ENCODE measurements at regions not wholly inside any gene's neighbourhood (a gene's known extent, or its start where the extent isn't known, plus 50 kb on each side); places are given as distances from the start of the nearest gene placed in this dataset.

- Mint-ChIP-seq H3K27ac (peak overlapping the region; percentile 99), H3K9me3 (ENCODE audit: insufficient read depth) (no peaks in the 10 kb centered on the region), H3K27me3 (no peaks in the 10 kb centered on the region), H3K4me3 (peak overlapping the region; percentile 95), H3K4me1 (peaks cover 38% of the 10 kb centered on the region)
- DNase-seq (peak; percentile 93), ATAC-seq (ENCODE audit: low read depth) (peak; percentile 97)
- Histone ChIP-seq H3K4me3 (ENCODE audit: control extremely low read depth in 1 of 5, extremely low read depth in 1 of 5, insufficient read depth in 1 of 5, low read depth in 2 of 5, low read length in 4 of 5) (peak overlapping the region; percentile 72 to 95 (median 84)), H3K9ac (ENCODE audit: low read length) (peak overlapping the region; percentile 81), H3K79me2 (ENCODE audit: control insufficient read depth, insufficient read depth, low read length) (peaks cover 50% of the 10 kb centered on the region), H3K4me2 (replicated peaks; ENCODE audit: low read depth, low read length, poor library complexity, severe bottlenecking) (peak overlapping the region; percentile 79), H4K20me1 (ENCODE audit: control insufficient read depth, insufficient read depth, low read length, poor library complexity, severe bottlenecking) (peaks cover 42% of the 10 kb centered on the region), H2AFZ (ENCODE audit: insufficient read depth, low read depth, low read length, poor library complexity, severe bottlenecking) (peak overlapping the region; percentile 80), H3K4me1 (ENCODE audit: control insufficient read depth in 2 of 2, insufficient read depth in 2 of 2, low read length in 2 of 2) (peaks cover 9 to 14% of the 10 kb centered on the region in 2 donors), H3K27me3 (replicated peaks in 1 of 4; ENCODE audit: control extremely low read depth in 1 of 4, control insufficient read depth in 3 of 4, insufficient read depth in 4 of 4, low read length in 3 of 4) (no peaks in the 10 kb centered on the region), H3K9me3 (ENCODE audit: control extremely low read depth in 1 of 3, control insufficient read depth in 2 of 3, insufficient read depth in 1 of 3, low read length in 2 of 3) (no peaks in the 10 kb centered on the region), H3K36me3 (replicated peaks in 1 of 2; ENCODE audit: control extremely low read depth in 1 of 2, control insufficient read depth in 1 of 2, extremely low read depth in 1 of 2, insufficient read depth in 2 of 2, low read length in 1 of 2) (peaks cover 3 to 9% of the 10 kb centered on the region in 2 experiments), H3K27ac (ENCODE audit: low read length in 2 of 2) (peak overlapping the region in 1 of 2 donors; percentile 79)
- intact Hi-C loops (cut with micrococcal nuclease) = loop anchor here (1.0 to 2.0 kb wide), 3 partner anchors 44 to 254 kb away; no protein-coding TSS in a partner anchor
- CTCF ChIA-PET = interaction anchor here (0.8 to 1.8 kb wide), 8 partner anchors 13 to 325 kb away, joined by 3 to 6 read pairs (median 4); no protein-coding TSS in a partner anchor
- peak; percentile 86 for TF ChIP-seq CTCF (IDR thresholded peaks at IDR 0.05)
- TF ChIP-seq EZH2 (IDR thresholded peaks at IDR 0.05; ENCODE audit: borderline replicate concordance, insufficient read depth, low read depth, low read length, poor library complexity, severe bottlenecking) = no peak
- POLR2A ChIA-PET = interaction anchor here (1.1 kb wide), 1 partner anchor 29 kb away, joined by 3 read pairs; no protein-coding TSS in a partner anchor
- 2% methylated on average over 25 of the region's 30 CpGs for WGBS (ENCODE audit: insufficient coverage)
These were observed 116.6 kb upstream of the GRK3 start for GRCh38 chr22:25447686-25448434.

Measured in B cell (primary cell).